ENCODE measurements at regions not wholly inside any gene's neighbourhood (a gene's known extent, or its start where the extent isn't known, plus 50 kb on each side); places are given as distances from the start of the nearest gene placed in this dataset.

DNA sequence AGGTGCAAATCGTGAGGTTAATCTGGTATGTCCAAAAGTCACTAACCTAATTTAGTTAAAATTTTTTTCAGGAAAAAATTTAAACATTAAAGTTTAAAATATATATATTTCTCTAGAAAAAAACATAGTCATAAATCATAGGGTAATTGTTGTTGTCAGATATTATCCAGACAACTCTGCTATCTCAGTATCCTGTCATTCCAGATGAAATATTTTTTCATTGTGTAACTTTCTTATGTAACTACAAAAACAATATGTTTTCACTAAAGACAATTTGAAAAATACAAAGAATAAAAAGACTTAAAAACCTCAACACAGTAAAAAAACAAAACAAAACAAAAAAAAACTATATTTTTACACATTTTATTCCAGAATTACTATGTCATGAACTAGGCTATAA is 57.6 kb downstream of the TENT5A start:
- no peak for DNase-seq (ENCODE audit: low spot score)

DNA sequence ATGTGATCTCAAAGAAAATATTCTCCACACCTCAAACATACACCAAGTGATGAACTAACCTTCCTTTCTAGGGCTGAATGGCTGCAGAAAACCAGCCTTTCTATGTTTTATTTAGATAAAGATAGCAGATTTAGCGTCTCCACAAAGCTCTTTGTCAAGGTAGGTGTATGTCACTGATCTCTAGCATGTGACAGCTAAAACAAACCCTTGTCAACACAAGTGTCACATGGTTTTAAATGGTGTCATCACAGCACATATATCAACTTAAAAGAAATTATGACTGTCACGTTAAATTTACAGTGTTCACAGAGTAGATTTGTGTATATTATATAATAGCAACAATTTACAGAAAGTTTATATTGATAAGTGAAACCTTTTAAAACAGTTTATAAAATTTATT is 58.3 kb downstream of the TENT5A start:
- no peak for DNase-seq (ENCODE audit: low spot score)

DNA sequence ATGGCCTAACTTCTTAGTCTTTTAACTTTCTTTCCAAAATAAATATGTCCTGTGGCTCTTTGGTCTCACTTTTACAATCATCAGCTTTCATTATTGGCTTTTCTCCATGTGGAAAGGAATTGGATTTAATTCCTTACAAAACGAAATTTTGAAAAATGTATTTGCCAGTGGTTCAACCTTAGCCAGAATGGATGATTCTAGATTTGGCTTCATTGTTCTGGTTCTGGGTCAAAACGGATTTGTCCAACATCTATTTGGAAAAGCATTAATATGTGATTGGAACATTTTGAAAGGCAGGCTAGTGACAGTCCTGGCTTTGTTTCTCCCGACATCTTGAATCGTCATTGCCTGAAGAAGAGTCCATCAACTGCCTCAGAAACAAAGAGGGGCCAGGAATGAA is 59.2 kb downstream of the TENT5A start:
- DNase-seq (ENCODE audit: low spot score) = no peak

DNA sequence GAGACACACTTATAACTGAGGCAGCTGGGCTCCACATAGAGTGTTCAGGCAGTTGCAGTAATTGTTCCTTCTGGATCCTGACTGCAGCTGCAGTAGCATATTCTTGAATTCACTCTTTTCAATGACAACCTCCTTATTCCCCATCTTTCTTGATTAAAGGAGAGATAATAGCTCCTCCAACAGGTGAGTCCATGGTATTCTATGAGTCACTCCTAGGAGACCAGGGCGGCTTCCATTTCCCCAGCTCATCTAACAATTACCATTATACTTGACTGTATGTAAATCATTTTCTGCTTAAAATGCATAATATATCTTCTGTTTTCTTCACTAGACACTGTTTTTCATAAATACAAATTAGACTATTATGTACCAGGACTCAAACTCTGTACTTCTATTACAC is 62.4 kb downstream of the TENT5A start:
- no peak for DNase-seq (ENCODE audit: low spot score)

DNA sequence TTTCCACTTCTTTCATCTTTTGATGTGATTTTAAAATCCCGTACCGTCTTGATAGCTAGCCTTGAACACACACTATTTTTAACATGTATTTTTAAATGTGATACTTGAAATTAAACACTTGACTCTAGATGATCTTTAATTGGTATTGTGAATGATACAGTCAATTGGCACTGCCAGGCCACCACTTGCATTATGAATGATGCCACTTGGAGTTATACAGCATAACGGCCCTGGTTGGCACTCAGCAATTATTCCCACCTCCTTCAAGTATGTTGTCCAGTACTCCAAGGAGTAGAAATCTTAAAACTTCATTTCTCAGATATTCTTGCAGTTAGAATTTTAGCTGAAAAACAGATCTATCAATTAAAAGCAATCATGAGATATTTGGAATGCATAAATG is 62.9 kb downstream of the TENT5A start:
- no peak for DNase-seq (ENCODE audit: low spot score)

DNA sequence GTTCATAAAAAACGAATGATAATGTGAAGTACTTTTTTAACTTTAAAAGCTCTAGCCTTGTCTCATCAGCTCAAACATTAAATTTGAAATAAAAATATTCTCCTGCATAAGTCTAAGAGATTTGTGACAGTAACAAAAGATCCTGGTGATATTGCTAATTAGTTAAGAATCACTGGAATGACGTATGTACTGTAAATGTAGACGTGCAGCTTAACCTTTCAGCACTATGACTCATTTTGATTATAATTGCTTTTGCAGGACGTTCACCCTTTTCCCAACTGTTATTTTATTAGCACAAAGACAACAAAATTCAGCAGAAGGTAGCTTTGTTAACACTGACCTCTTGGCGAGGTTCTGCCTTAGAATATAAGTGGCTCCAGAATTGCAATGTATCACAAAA is 68.6 kb downstream of the TENT5A start:
- DNase-seq (ENCODE audit: low spot score) = peak; percentile 3

DNA sequence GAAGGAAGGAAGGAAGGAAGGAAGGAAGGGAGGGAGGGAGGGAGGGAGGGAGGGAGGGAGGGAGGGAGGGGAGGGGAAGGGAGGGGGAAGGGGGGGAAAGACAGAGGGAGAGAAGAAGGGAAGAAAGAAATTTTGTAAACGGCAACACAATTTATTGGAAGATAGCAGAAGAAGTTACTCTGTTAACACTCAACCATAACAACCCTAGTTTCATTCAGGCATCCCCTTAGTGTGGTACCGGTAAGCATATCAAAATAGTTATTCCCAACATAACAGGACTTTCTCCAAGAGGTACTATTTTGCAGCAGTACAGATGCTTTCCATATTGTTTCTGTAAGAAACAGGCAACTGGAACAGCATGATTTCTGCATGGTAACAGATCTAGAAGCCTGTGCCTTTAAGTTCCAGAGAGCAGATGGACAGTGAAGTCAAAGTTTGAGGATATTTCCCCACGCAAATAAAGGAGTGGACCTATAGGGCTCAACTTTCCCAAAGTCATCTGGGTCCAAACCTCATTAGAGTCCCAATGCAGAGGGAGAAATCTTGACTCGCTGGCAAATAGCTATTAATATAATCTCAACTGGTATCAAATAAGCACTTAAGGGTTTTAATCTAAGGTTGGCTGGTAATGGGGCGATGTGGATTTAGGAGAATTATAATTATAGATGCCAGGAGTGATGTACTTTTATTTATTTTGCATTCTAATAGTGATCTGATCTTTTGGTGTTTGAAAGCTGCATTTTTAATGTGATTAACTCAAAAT is 69.4 kb downstream of the TENT5A start:
- DNase-seq (ENCODE audit: low spot score) = no peak

DNA sequence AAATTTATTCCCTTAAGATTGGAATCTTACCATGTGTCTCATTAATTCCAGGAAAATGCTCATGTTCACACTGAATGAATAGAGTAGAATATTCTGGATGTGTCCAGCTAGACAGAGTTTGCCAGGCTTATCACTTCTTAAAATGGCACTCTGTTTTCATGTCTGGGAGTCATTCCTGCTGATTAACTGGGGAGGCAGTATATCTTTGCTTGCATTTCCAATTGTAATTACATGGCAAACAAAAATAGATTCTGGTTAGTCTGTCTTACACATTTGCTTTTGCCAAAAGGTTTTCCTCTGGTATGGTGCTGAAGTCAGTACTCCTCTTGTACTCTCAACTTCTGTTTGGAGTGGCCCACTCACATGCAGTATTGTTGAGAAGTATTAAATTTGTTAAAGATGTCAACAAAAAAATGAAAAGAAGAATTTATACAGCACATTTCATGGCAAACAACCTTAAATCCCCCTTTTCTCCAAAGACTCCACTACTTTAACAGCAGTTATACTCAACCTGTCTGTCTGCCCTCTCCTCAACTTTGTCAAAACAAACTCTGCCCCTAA is 70.2 kb downstream of the TENT5A start:
- peak; percentile 3 for DNase-seq (ENCODE audit: low spot score)

DNA sequence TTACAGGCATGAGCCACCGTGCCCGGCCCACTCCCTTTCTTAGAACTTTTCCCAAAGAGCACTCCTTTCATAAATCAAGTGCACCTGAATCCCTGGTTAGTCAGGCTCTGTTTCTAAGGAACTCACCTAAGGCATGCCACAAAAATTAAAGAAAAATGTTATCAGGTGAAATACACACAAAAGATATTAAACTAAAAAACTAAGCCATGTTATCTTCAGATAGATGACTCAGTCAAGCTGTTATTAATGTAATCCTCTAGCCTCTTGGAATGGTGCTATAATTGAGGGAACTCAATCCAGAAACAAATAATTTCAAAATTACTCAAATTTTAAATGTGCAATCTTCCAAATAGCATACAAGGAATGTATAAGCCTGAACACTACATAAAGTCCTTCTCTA is 83.0 kb downstream of the TENT5A start:
- no peak for DNase-seq (ENCODE audit: low spot score)

DNA sequence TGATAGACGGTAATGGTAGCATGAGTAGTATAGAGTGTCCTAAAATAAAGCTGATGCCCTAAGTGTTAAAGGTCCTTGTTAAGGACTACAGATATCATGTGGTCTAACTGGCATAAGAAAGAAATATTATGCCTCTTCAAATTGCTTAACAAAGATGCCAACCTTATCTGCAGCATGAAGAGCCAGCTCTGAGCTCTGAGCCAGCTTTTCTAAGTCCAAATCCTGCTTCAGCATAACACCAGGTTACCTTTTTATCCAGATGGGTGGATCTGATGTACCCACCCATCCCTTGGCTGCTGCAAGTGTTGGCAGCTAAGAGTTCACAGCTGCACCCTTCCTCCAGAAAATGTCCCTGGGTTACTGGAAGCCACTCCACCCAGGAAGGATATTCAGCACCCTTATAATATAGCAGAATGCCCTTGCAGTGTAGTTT is 83.8 kb downstream of the TENT5A start:
- DNase-seq (ENCODE audit: low spot score) = no peak

DNA sequence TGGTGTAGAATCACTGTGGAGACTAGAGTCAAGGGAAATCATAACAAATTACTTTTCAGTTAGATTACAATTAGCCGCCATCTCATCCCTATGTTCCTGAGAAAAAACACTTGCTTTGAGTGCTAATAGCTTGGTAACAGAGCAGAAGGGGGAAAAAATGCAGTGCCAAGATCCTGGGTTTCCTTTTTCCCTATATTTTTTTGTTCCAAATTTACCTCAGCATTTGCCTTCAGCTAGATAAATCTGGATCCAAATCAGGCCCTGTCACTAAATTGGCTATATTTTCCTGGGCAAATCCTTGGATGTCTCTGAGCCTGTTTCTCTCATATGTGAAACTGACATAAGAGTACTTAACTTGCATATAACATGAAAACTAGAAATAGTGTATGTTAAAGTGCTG is 86.0 kb downstream of the TENT5A start:
- no peak for DNase-seq (ENCODE audit: low spot score)

DNA sequence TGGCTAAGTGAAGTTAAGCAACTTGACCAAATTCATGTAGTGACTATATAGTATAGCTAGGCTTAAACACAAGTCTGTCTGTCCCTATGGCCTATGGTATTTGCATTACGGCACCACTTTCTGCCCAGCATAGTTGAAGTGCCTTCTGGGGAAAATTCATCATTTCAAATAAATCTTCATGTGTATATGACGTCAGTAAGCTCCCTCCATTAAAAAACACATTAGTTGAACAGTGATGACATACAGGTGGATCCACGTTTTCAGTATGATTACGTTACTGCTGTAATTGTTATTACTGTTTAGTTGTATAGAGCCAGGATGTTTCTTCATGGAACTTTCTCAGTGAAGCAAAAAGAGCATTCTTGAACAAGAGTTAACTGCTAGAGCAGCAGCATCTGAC is 96.2 kb downstream of the TENT5A start:
- no peak for DNase-seq (ENCODE audit: low spot score)

DNA sequence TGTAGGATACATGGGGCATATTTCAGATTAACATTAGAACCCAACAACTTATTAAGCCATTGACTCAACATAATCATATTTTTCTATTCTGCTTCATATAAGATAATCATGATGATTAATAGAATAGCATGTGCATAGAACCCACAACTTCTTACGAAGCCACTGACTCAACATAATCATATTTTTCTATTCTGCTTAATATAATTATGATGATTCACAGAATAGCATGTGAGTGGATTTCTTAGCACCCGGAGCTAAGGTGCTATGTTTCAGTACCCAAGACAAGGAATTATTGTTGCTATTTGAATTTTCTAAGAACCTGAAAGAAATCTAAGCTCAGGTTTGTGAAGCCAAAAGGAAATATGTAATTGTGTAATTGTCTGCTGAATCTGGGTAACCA is 96.8 kb downstream of the TENT5A start:
- no peak for DNase-seq (ENCODE audit: low spot score)

DNA sequence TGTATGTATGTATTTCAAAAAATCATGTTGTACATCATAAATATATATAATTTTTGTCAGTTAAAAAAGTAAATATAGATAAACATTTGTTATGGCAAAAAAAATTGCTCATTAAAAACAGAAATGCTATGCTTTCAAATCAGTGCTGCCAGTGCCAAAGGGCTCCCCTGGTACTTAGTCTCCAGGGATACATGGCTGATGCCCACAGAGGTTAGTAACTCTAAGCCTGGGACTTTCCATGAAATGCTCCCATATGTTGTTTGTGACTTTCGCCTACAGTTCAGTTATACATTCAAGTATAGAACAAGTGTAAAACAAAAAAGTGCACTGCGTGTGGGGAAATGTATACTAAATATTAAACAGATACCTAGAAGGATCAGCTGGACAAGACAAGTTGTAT is 104.0 kb downstream of the TENT5A start:
- DNase-seq (ENCODE audit: low spot score) = no peak

DNA sequence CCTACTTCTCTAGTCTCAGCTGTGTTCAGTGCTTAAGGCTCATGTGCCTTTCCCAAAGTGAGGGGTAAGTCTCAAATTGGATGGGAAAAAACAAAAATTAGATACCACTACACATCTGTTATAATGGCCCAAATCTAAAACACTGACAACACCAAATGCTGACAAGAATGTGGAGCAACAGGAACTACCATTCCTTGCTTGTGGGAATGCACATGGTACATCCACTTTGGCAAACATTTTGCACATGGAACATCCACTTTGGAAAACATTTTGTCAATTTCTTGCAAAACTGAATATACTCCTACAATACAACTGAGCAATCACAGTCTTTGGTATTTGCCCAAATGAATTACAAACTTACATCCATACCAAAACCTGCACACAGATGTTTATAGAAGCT is 109.3 kb downstream of the TENT5A start:
- no peak for DNase-seq (ENCODE audit: low spot score)

DNA sequence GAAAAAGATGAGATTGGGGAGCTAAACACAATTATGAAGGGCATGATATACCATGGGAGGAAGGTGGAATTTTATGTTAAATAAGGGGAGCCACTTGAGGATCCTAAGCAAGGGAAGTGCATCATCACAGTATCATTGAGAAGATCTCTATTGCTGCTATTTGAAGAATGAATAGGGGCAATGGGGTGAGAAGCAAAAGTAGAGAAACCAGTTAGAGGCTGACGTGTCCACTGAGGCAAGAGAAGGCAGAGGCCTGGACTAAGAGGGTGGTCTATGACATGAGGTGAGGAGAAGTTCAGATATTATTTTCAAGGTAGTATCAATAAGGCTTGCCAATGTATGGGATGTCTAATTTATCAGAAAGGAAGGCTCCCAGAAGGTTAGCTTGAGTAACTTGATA is 111.6 kb downstream of the TENT5A start:
- no peak for DNase-seq (ENCODE audit: low spot score)

DNA sequence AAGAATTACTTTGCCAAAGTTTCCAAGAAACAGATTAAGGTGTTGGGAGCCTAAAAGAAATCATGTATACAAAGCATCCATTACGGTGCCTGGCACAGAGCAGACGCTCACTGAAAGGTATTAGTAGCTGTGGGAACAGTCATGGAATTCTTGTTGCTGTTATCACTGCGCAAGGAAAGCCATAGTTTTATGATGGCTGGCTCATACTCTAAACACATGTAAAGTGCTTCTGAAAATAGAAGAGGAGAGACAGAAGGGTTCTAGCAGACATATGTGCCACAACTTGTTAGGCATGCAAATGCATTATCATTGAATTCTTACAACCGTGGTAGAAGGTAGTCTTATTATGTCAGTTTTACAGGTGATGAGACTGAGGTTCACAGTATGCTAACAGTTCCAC is 112.4 kb downstream of the TENT5A start:
- no peak for DNase-seq (ENCODE audit: low spot score)

DNA sequence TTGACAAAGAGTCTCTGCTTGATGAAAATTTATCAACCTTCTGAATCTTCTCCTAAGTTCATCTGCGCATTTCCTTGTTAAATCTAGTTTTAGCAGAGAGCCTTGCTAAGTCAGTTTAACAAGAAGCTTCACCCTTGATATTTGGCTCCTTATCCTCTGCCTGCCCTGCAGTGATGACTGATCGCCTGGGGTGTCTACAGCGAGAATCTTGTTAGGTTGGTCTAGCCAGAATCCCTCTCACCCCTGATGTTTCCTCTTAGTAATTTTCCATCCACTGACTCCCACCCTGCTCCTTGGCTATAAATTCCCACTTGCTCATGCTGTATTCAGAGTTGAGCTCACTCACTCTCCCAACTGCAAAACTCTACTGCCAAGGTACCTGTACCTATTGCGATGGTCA is 114.1 kb downstream of the TENT5A start:
- DNase-seq (ENCODE audit: low spot score) = no peak

DNA sequence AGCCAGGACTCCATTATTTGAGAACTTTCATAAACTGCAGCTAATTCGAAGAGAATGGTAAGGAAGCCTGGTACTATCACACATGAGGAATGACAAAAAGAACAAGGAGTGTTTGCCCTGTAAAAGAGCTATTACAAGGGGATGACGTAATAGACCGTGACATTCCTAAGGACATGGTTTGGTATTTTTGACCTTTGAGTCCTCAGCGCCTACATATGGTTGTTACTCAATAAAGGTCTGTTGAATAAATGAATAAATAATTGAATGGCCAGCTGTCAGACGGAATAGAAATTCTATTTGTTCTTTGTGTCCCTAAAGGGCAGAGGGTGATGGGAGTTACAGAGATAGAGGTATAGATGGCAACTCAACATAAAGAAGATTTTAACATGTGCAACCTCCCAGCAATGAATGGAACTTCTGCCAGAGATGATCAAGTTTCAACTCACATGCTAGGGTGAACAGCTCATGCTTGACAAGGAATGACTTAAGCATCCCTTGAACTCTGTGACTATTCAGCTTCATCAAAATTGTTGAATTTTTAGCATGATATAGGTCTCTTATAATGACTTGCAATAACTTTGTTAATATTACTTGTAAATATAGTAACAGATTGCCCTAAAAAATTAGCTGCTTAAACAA is 115.4 kb downstream of the TENT5A start:
- no peak for DNase-seq (ENCODE audit: low spot score)

DNA sequence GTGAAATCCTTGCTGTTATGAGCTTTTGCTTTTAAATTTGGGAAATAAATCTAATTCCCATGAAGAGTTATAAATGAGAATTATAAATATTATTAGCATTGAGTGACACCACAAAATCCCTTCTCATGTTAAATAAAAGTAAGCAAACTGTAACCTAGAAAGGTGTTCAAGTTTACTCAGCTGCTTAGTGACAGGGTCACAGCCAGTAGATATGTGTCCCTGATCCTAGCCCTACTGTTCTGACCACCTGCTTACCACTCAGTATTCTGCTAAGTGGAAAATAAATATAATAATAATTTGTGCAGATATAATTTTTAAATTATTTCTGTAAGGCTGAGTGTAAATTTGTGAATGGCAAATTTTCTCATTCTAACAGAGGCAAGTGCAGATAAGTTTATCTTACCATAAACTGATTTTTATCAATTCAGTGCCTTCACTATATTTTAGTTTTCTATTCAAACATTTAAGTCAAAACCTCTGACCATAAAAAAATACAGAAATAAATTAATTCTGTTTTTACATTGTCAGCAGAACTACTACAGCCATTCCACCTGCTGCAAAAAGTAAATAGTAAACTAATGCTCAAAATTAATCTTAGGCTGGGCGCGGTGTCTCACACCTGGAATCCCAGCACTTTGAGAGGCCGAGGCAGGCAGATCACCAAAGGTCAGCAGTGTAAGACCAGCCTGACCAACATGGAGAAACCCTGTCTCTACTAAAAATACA is 118.2 kb downstream of the TENT5A start:
- no peak for DNase-seq (ENCODE audit: low spot score)

DNA sequence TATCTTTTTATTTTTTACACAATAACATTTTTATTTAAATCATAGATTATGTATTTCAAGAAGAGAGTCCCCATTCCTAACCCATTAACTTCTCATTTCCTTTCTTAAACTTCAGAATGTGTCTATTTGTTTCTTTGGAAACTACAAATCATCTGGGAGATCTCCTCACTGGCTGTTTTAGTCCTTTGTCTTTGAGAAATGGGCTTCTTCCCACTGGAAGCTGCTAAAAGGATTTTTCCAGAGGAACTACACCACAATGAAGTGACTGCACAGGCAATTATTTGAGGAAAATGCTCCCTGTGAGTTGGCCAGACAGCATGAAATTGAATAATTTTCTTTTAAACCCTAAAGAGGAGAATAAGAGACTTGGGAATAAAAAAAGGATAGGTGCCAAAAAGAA is 119.1 kb downstream of the TENT5A start:
- no peak for DNase-seq (ENCODE audit: low spot score)

DNA sequence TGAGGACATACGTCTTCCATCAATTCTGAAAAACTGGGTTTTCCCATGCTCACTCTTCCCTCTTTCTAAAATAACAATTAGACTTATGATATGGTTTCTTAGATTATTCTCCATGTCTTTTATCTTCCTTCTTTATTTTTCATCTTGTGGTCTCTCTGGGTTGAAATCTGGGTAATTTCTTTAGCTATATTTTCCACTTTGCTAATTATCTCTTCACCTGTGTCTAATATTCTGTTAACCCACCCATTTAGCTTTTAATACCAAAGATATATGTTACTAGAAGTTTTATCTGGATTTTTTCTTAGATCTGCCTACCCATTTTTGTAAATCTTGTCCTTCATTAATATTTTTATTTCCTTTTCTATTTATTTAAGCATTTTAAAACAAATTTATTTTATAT is 121.8 kb downstream of the TENT5A start:
- DNase-seq (ENCODE audit: low spot score) = no peak

DNA sequence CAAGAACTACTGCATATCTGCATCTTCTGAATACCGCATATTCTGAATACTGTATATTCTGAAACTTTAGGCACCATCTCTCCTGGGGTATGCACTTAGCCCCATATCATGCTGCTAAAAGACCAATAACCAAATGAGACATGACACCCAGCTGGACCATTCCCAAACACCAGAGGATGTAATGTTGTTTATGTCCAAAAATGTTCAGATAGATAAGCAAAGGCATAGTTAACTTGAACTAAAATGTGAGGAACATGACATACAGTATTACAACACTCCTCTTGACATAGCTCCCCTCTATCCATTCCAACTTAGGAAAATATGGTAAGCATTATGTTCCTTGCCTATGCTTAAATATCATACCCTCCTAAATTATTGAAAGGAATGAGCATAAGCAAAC is 127.3 kb downstream of the TENT5A start:
- no peak for DNase-seq (ENCODE audit: low spot score)
